ENCODE measurements at regions not wholly inside any gene's neighbourhood (a gene's known extent, or its start where the extent isn't known, plus 50 kb on each side); places are given as distances from the start of the nearest gene placed in this dataset.
"Not testable (repeated sequence)": the region's sequence is repeated elsewhere in the genome, so short reads cannot be mapped to it uniquely, and the experiment has no call there.

DNA sequence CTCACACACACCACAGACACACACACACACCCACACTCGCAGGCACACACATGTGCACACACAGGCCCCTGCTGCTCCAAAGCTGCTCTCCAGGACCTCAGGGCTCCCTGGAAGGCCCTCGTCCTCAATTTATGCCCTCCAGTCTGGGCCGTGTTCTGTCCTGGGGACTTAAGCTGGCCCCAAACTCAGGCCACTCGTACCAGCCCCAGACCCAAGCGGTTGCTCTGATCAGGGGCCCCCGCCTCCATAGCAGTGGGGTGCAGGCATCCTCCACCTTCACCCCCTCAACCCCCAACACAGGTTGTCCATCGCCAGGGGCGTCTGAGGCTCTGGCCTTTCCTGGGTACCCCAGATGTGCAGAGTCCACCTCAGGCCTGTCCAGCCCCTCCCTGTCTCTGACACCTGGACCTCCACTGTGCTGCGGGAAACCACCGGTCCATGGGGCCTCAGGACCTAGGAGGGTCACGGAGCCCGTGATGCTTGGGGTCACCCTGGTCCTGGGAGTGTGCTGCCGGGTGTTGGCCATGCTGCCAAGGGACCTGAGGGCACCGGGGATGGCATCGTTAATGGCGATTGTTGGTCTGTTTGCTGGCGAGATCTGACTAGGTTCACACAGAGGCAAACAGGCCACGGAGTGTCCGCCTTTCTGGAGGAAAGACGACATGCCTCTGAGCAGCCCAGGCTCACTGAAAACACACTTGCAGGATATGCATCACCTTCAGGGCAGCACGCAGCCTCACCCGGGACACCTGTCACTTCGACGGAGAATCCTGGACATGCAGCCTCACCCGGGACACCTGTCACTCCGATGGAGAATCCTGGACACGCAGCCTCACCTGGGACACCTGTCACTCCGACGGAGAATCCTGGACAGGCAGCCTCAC lies 155.6 kb downstream of the NDUFA10 start:
- no peak for DNase-seq (ENCODE audit: low read depth, low spot score)

DNA sequence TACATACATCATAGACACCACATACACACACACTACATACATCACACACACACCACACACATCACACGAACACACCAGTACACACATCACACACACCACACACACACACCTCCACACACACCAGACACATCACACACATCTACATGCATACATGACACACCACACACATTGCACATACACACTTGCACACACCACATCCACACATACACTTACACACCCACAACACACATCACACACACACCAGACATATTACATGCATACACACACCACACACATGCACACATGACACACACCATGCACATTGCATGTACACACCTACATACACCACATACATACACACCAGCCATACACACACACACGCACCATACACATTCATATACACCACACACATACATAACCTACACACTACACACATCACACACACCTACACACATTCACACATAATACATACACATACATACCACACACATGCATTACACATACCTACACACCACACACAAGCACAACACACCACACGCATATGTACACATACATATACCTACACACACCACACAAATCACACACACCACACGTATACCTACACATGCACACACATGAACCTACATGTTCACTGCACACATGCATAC lies 156.5 kb downstream of the NDUFA10 start:
- no peak for DNase-seq (ENCODE audit: low read depth, low spot score)
- H3K4me3 ChIP-seq (ENCODE audit: low read length): no peak overlapping the region

More for the DNA sequence above, 155.6 kb downstream of the NDUFA10 start:
- H3K4me3 ChIP-seq (ENCODE audit: low read length): no peak overlapping the region

DNA sequence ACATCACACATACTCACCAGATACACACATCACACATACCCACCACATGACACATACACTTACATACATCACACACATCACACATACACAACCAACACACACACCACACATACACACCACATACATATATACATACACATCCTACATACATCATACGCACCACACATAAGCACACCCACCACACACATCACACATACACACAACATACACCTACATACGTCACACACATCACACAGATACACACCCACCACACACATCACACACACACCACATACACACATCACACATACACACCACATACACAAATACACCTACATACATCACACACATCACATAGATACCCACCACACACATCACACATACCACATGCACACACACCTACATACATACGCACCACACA lies 158.4 kb downstream of the NDUFA10 start:
- H3K4me3 ChIP-seq (ENCODE audit: low read length): no peak overlapping the region
- no peak for DNase-seq (ENCODE audit: low read depth, low spot score)

DNA sequence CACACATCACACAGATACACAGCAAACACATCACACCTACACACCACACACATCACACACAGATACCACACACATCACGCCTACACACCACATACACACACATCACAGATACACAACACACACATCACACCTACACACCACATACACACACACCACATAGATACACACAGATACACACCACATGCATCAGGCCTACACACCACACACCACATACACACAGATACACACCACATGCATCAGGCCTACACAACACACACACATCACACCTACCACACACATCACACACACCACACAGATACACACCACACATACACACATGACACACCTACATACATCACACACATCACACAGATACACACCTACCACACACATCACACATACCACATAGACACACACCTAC lies 158.8 kb downstream of the NDUFA10 start:
- no peak overlapping the region for H3K4me3 ChIP-seq (ENCODE audit: low read length)
- no peak for DNase-seq (ENCODE audit: low read depth, low spot score)

DNA sequence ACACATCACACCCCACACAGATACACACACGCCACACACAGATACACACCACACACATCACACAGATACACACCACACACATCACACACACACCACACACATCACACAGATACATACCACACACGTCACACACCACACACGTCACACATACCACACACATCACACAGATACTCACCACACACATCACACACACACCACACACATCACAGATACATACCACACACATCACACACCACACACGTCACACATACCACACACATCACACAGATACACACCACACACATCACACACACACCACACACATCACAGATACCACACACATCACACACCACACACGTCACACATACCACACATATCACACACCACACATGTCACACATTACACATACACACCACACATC lies 159.3 kb downstream of the NDUFA10 start:
- DNase-seq (ENCODE audit: low read depth, low spot score); H3K4me3 ChIP-seq (ENCODE audit: low read length): not testable (repeated sequence)

DNA sequence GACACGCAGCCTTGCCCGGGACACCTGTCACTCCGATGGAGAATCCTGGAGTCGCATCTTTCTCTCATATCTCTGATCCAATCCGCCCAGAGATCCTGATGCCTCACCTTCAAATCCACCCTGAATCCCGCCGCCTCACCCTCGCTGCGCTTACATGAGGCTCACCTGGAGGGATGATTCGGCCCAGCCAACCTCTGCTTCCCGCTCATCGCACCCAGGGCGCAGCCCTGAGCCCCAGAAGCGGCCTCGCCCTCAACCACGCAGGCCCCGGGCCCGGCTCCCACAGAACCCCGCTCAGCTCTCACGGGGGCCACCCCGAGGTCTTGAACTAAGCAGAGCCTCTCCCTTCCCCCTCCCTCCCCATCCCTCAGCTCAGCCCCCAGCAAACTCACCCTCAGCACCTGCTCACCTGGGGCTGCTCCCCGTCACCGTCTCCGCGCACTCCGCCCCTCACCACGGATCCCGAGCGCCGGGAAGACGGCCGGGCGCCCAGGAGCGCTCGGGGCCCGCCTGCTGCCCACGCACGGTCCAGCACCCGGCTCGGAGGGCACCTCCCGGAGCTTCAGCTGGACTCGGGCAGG lies 160.0 kb downstream of the NDUFA10 start:
- no peak for DNase-seq (ENCODE audit: low read depth, low spot score)
- H3K4me3 ChIP-seq (ENCODE audit: low read length): no peak overlapping the region

DNA sequence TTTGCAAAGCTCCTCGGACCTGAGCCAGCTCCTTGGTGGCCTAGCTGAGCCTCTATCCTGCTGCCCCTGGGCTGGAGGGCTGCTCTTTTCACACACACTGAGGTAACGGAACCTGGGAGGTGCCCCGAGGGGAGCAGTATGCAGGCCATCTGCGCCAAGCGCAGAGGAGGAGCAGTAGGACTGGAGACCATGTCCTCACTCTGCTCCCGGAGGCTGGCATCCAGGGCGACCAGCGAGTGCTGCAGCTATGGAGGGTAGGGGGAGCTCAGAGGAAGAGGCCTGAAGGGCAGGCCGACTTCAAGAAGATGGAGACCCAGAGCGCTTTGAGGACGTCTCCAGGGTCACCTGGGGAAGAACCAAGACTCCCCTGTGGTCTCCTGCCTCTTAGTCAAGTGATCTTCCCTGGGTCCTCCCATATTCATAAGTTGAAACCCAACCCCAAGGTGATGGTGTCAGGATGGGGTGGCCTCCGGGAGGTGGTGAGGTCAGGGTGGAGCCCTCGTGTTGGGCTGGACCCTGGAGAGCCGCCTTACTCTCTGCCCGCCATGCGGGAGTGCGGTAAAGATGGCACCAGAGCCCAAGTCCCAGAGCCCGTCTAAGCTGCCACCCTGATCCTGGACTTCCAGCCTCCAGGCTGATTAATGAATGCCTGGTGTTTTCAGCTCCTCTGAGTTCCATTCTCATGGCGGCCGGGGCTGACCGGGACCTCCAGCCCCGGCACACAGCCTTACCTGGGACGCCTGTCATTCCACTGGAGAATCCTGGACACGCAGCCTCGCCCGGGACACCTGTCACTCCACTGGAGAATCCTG lies 160.7 kb downstream of the NDUFA10 start:
- DNase-seq (ENCODE audit: low read depth, low spot score): no peak
- no peak overlapping the region for H3K4me3 ChIP-seq (ENCODE audit: low read length)

DNA sequence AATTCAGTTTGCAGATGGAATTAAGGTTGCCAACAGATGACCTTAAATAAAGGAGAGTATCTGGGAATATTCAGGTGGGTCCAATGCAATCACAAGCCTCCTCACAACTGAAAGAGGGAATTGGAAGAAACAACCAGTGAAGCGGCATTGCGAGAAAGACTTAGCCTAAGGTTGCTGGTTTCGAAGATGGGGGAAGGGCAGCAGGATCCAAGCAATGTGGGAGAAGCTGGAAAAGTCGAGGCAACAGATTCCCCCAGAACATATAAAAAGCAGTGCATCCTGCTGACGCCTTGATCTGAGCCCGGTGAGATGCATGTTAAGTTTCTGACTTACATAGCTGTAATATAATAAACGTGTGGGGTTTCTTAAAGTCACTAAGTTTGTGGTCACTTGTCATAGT lies 162.5 kb downstream of the NDUFA10 start:
- DNase-seq (ENCODE audit: low read depth, low spot score): no peak
- H3K4me3 ChIP-seq (ENCODE audit: low read length): no peak overlapping the region

DNA sequence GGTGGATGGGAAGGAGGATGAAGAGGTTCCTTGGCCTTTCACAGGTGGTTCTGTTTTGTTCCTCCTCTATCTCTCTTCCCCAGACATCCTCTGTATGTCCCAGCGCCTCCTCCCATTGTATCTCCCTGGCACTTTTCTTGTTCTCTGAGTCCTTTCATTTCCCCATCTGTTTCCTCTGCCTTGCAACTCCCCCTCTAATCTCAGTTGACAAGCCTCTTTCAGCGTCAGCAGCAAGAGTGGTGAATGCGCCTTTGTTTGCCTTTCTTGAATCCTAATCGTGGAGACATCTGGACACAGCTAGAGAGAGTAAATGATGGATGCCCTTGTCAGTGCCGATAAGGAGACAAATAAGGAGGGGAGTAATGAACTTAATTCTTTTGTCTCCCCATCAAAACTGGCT lies 167.0 kb downstream of the NDUFA10 start:
- DNase-seq (ENCODE audit: low read depth, low spot score): peak; percentile 66
- H3K4me3 ChIP-seq (ENCODE audit: low read length): no peak overlapping the region

DNA sequence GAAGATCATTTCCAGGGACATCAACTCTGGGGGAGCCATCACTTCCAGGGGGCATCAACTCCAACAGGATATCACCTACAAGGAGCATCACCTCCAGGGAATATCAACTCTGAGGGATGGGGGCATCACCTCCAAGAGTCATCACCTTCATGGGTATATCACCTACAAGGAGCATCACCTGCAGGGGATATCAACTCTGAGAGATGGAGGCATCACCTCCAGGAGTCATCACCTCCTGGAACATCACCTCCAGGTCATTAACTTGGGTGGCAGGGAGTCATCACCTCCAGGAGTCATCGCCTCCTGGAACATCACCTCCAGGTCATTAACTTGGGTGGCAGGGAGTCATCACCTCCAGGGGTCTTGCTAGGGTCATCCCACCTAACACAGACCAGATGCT lies 167.6 kb downstream of the NDUFA10 start:
- H3K4me3 ChIP-seq (ENCODE audit: low read length): no peak overlapping the region
- no peak for DNase-seq (ENCODE audit: low read depth, low spot score)

DNA sequence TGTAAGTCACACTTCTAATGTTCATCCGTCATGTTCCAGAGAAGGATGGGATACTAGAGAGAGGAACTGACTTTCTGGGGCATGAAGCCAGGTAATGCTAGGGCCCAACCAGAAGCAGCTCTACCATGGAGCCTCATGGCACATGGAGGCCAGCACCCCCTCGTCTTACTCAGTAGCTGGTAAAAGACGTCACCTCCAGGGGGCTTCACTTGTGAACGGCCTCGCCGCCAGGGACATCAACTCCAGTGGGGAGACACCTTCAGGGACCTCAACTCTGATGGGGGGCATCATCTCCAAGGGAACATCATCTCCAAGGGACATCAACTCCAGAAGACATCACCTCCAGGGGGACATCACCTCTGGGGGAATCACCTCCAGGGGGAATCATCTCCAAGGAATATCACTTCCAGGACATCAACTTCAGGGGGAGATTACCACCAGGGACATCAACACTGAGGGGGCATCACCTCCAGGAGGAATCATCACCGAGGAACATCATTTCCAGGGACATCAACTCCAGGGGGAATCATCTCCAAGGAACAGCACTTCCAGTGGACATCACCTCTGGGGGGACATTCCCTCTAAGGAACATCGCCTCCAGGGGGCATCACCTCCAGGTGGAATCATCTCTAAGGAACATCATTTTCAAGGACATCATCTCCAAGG lies 168.4 kb downstream of the NDUFA10 start:
- H3K4me3 ChIP-seq (ENCODE audit: low read length): no peak overlapping the region
- DNase-seq (ENCODE audit: low read depth, low spot score): no peak

DNA sequence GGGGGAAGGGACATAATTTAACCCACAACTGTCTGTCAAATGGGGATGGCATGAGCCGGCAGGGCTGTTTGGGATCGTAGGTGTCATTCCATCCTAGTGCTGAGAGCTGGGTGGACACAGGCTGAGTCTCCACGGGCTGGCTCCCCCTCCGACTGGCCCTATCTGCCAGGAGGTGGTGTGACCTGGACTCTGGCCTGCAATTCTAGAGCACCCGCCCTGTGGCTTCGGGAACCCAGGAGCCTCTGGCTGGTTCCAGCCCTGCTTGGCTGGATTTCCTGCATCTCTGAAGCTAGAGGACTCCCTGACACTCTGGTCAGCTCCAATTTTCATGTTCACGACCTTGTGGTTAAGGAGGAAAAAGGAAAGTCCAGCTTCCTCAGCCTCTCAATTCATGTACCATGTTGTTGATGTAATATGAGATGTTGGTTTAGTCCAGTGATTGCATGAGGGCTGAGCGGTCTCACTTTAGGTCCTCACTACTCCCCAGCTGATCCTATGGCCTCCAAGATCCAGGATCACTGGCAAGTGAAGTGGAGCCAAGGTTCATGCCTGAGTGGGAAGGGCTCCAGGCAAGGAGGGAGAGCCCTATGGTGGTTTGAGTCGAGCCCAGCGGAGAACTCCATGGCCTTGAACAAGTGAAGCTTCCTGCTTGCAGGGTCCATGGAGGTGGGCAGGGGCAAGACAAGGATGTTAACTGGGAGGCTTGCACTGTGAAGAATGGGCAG lies 169.1 kb downstream of the NDUFA10 start:
- no peak overlapping the region for H3K4me3 ChIP-seq (ENCODE audit: low read length)
- no peak for DNase-seq (ENCODE audit: low read depth, low spot score)

DNA sequence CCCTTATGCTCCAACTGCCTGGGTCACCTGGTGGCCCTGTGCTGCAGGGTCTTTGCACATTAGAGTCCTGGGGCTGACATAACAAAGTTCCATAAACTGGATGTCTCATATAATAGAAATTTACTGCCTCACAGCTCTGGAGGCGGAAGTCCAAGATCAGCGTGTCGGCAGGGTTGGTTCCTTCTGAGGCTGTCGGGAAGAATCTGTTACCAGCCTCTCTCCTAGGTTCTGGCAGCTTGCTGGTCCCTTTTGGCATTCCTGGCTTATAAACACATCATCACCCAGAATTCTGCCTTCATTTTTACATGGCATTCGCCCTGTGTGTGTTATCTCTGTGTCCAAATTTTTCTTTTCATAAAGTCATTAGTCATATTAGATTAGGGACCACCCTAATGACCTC lies 170.5 kb downstream of the NDUFA10 start:
- H3K4me3 ChIP-seq (ENCODE audit: low read length): no peak overlapping the region
- no peak for DNase-seq (ENCODE audit: low read depth, low spot score)

DNA sequence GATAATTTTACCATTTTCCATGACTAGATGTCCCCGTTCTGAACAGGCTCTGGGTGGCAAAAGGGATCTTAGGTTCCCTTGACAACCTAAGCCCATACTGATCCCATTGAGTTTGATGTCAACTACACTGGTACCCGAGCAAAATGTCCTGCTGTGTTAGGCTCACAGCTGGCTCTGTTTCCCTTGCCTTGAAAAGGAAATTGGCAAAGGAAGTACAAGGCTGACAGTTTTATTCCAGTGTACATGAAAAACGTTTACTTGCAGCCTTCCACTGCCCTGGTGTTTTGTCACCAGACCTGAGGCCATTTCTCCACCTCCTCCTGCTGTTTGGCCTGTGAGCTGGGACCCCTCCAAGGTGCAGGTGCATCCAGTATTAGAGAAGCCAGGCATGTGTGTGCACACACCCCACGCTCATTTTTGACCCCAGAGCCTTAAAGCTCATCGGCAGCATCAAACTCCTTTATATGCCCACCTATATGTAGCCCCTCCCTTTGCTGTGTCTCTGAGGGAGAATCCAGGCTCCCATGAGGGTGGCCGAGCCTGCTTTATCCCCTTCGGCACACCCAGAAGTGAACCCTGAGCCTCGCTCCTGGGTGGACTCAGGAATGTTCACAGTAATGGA lies 171.3 kb downstream of the NDUFA10 start:
- no peak overlapping the region for H3K4me3 ChIP-seq (ENCODE audit: low read length)
- DNase-seq (ENCODE audit: low read depth, low spot score): no peak

DNA sequence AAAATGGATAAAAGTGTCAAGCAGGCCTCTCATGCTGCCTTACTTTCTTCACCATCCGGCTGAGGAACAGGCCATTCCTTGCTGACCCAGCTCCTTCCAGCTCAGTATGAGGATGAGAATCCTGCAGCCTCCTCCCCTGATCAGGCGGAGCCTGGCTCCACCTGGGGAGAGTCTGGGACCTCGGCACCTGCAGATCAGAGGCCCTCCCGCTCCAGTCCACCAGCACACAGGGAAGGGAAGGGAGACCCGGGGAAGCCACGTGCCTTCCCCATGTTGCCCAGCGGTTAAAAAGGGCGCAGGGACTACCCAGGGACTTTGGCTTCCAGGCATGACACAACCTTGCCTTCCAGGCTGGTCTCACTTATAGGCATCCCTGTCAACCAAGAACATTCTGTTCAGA lies 172.0 kb downstream of the NDUFA10 start:
- no peak overlapping the region for H3K4me3 ChIP-seq (ENCODE audit: low read length)
- DNase-seq (ENCODE audit: low read depth, low spot score): no peak

DNA sequence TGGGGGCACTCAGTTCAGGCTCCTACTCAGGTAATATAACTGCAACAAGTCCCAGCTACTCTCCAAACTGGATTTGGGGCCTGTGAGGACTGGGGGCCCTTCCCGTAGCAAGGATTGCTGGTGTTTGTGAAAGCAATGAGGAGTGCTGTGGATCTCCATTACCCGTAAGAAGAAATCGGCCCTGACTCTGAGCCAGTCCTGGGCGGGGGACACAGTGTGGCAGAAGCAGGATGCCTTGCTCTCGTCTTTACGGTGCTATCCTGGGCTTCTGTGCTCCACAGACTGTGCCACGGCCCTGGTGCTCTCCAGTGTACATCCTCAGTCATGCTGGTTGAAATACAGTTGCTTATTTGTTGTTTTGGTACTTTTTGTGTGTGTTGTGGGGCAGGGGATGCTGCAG lies 172.9 kb downstream of the NDUFA10 start:
- DNase-seq (ENCODE audit: low read depth, low spot score): no peak
- H3K4me3 ChIP-seq (ENCODE audit: low read length): no peak overlapping the region

DNA sequence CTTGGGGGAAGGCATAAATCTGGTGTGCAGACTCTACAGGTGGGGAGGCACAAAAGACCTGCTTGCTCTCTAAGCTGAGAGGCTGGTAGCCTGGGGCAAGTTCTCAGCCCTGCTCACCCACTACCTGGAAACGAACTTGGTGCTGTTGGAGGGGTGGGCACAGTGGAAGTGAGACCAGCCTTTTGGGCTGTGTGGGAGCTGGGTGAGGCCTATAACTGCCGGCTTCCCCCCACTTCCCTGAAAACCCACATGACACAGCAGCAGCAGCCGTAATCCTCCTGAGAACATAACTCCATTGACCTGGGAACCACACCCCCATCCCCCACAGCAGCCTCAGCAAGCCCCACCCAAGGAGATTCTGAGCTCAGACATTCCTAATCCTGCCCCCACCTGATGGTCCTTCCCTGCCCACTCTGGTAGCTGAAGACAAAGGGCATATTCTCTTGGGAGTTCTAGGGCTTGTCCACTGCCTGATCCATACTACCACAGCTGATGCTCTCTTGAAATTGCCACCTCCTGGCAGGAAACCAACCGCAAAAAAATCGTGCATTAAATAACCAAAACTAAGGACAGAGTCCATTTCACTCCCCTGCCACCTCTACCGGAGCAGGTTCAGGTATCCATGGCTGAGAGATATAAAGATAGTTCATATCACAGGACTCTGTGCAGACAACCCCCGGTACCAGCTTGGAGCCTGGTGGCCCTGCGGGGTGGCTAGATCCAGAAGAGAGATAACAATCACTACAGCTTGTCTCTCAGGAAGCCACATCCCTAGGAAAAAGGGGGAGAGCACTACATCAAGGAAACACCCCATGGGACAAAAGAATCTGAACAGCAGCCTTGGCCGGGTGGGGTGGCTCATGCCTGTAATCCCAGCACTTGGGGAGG lies 178.1 kb downstream of the NDUFA10 start:
- no peak overlapping the region for H3K4me3 ChIP-seq (ENCODE audit: low read length)
- peak; percentile 62 for DNase-seq (ENCODE audit: low read depth, low spot score)

Data from Jurkat, Clone E6-1 (cell line).